T-cell (primary cell): ENCODE measurements at regions not wholly inside any gene's neighbourhood (a gene's known extent, or its start where the extent isn't known, plus 50 kb on each side); places are given as distances from the start of the nearest gene placed in this dataset.

Experiments
- ATAC-seq, 4 experiments: fragments of 200-7000 bp in 3 of 4; fragments of 150-1000 bp in 1 of 4; cut with Tn5 transposase; replicated peaks in 1 of 4; 1 replicate in 3 of 4; 2 replicates in 1 of 4; pipeline ENCODE4 v1.10.0; 2021; ENCODE audit warnings: moderate library complexity in 3 of 4, mild to moderate bottlenecking in 2 of 4, moderate number of reproducible peaks in 1 of 4
- CTCF ChIA-PET, 2 donors: fragments of 300-600 bp; sonication (Branson Sonifier 250); formaldehyde crosslinking; loops; one replicate each; lab custom pipeline; 2022; ENCODE audit warnings: antibody characterized with exemption in 2 of 2; lab: Charles Lee
- POLR2A ChIA-PET, 2 donors: fragments of 300-600 bp; sonication (Branson Sonifier 250); formaldehyde crosslinking; loops; one replicate each; lab custom pipeline; 2022; ENCODE audit warnings: antibody characterized with exemption in 2 of 2; lab: Charles Lee
- DNase-seq, 35 experiments: peaks; one replicate each; pipeline versions ENCODE4 v3.0.0 to v3.0.0-alpha.2; 2013 to 2023
- H3K27ac ChIP-seq: one replicate; pipeline ENCODE4 v1.5.1; 2013; ENCODE audit warnings: low read length
- H3K27me3 ChIP-seq, 2 experiments: replicated peaks in 1 of 2; 1 replicate in 1 of 2; 2 replicates in 1 of 2; pipeline versions ENCODE4 v1.6.1 to v1.7.0; 2013; ENCODE audit warnings: low read length in 1 of 2, mixed read lengths in 1 of 2; ENCODE audit not compliant: control insufficient read depth in 2 of 2, insufficient read depth in 2 of 2; ENCODE audit errors: extremely low read depth in 1 of 2
- H3K36me3 ChIP-seq, 2 donors: 1 replicate in 1 of 2; 2 replicates in 1 of 2; pipeline versions ENCODE4 v1.6.1 to v1.7.0; 2013; ENCODE audit warnings: low read length in 1 of 2; ENCODE audit not compliant: control insufficient read depth in 2 of 2, insufficient read depth in 1 of 2; ENCODE audit errors: extremely low read depth in 1 of 2
- H3K4me1 ChIP-seq, 2 experiments: 1 replicate in 1 of 2; 2 replicates in 1 of 2; pipeline versions ENCODE4 v1.6.1 to v1.7.0; 2013; ENCODE audit warnings: low read length in 2 of 2, mixed read lengths in 1 of 2; ENCODE audit not compliant: insufficient read depth in 2 of 2, control insufficient read depth in 1 of 2; ENCODE audit errors: extremely low read depth in 1 of 2
- H3K4me3 ChIP-seq, 2 donors: 1 replicate in 1 of 2; 2 replicates in 1 of 2; pipeline versions ENCODE4 v1.5.1 to v1.7.0; 2013; ENCODE audit warnings: mild to moderate bottlenecking in 2 of 2, low read length in 1 of 2, moderate library complexity in 1 of 2; ENCODE audit not compliant: control insufficient read depth in 1 of 2; ENCODE audit errors: extremely low read depth in 1 of 2
- H3K9me3 ChIP-seq: 2 replicates; pipeline ENCODE4 v1.7.0; 2013
- H3K27ac Mint-ChIP-seq, 2 donors: one replicate each; pipeline ENCODE4 v1.8.0; 2020 to 2021; ENCODE audit warnings: mild to moderate bottlenecking in 2 of 2, mixed read lengths in 2 of 2
- H3K27me3 Mint-ChIP-seq, 2 donors: one replicate each; pipeline ENCODE4 v1.8.0; 2021 to 2022; ENCODE audit warnings: mixed read lengths in 2 of 2
- H3K36me3 Mint-ChIP-seq: one replicate; pipeline ENCODE4 v1.8.0; 2021; ENCODE audit warnings: mixed read lengths
- H3K4me1 Mint-ChIP-seq, 3 donors: one replicate each; pipeline ENCODE4 v1.8.0; 2020 to 2022; ENCODE audit warnings: mixed read lengths in 3 of 3, mild to moderate bottlenecking in 1 of 3
- H3K4me3 Mint-ChIP-seq, 3 donors: one replicate each; pipeline ENCODE4 v1.8.0; 2020 to 2022; ENCODE audit warnings: mild to moderate bottlenecking in 3 of 3, mixed read lengths in 3 of 3, moderate library complexity in 3 of 3
- H3K9me3 Mint-ChIP-seq, 3 donors: one replicate each; pipeline ENCODE4 v1.8.0; 2020 to 2022; ENCODE audit warnings: mixed read lengths in 3 of 3
- WGBS: methylation state at CpG from one replicate; pipeline ENCODE4 v1.1.5; 2013; ENCODE audit warnings: missing lambda C conversion rate; ENCODE audit not compliant: insufficient coverage; 5-methylcytosine and 5-hydroxymethylcytosine counted together

DNA sequence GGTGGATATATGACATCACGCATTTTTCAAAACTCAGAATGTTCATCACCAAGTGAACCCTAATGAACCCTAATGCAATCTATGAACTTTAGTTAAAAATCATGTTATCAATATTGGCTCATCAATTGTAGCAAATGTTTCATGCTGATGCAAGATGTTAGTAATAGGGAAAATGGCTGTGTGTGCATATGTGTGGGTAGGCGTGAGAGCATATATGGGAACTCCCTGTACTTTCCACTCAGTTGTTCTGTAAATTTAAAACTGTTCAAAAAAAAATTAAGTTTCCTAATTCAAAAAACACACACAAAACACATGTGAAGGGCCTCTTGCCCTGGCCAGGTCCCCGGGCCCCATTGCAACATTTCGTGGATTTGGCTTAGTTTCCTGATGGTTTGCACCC, 89.7 kb upstream of the PROK2 start:
- Histone ChIP-seq H3K9me3 (no peaks in the 10 kb centered on the region), H3K36me3 (no peaks in the 10 kb centered on the region), H3K27ac (no peak overlapping the region), H3K27me3 (no peaks in the 10 kb centered on the region), H3K4me3 (no peak overlapping the region), H3K4me1 (peaks cover 0 to 3% of the 10 kb centered on the region in 2 experiments)
- DNase-seq (no peak), ATAC-seq (no peak)
- Mint-ChIP-seq H3K9me3 (no peaks in the 10 kb centered on the region), H3K4me3 (no peak overlapping the region), H3K4me1 (peaks cover 13 to 18% (median 17%) of the 10 kb centered on the region in 3 donors), H3K27ac (no peak overlapping the region), H3K27me3 (peaks cover 4 to 7% of the 10 kb centered on the region in 2 donors), H3K36me3 (no peaks in the 10 kb centered on the region)
- WGBS, result 73% methylated on average over 2 of the region's 4 CpGs
- POLR2A ChIA-PET, result no interaction called here
- CTCF ChIA-PET, result interaction anchor here (0.6 to 6.5 kb wide), 15 partner anchors 11 to 952 kb away, joined by 3 to 59 read pairs (median 6); no protein-coding TSS in a partner anchor

- Mint-ChIP-seq H3K36me3 (no peaks in the 10 kb centered on the region), H3K27me3 (peaks cover 0 to 7% of the 10 kb centered on the region in 2 donors), H3K27ac (peak overlapping the region in 1 of 2 donors; percentile 22), H3K4me1 (peaks cover 13 to 18% (median 17%) of the 10 kb centered on the region in 3 donors), H3K9me3 (no peaks in the 10 kb centered on the region), H3K4me3 (peak overlapping the region in 1 of 3 donors; percentile 25)
- no peak for DNase-seq
- Histone ChIP-seq H3K9me3 (no peaks in the 10 kb centered on the region), H3K4me3 (no peak overlapping the region), H3K27ac (no peak overlapping the region), H3K36me3 (no peaks in the 10 kb centered on the region), H3K4me1 (peaks cover 0 to 3% of the 10 kb centered on the region in 2 experiments), H3K27me3 (no peaks in the 10 kb centered on the region)
- ChIA-PET CTCF (interaction anchor here (0.6 to 6.5 kb wide), 6 partner anchors 9 to 978 kb away, joined by 3 to 59 read pairs (median 12); no protein-coding TSS in a partner anchor), POLR2A (no interaction called here)
- no peak for ATAC-seq
- WGBS, result 37% methylated on average over 6 of the region's 10 CpGs
Measured at GRCh38 chr3:71873093-71873611, 88.2 kb upstream of the PROK2 start.

DNA sequence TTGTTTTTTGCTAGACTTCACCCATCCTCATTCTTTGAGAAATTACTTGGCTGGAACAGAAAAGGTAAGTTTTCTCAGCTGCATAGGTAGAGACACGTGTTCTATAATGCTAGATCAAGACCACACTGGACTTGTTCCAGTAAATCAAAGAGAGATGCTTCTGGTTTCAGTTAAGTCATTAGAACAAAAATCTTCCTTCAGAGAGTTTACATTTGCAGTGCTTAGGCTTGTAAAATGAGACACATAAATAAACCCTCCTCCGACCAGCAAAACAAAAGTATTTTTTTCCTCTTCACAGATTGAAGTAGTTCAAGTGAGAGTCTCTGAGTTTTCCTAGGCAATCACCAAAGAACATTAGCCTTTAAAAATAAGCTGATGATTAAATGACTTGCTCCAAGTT, 87.3 kb upstream of the PROK2 start:
- peaks cover 13 to 18% (median 17%) of the 10 kb centered on the region in 3 donors for H3K4me1 Mint-ChIP-seq
- POLR2A ChIA-PET, result interaction anchor here in 1 of 2 donors (0.6 kb wide), 1 partner anchor 33 kb away, joined by 3 read pairs; no protein-coding TSS in a partner anchor
- peak overlapping the region; percentile 12 to 81 for H3K27ac Mint-ChIP-seq
- peaks cover 0 to 8% of the 10 kb centered on the region in 2 donors for H3K27me3 Mint-ChIP-seq
- H3K36me3 Mint-ChIP-seq, result no peaks in the 10 kb centered on the region
- ATAC-seq (no peak), DNase-seq (no peak)
- peaks cover 0 to 3% of the 10 kb centered on the region in 2 experiments for H3K4me1 ChIP-seq
- CTCF ChIA-PET, result interaction anchor here (0.7 to 6.5 kb wide), 5 partner anchors 10 to 979 kb away, joined by 3 to 59 read pairs (median 4); no protein-coding TSS in a partner anchor
- peak overlapping the region; percentile 13 to 25 (median 21) for H3K4me3 Mint-ChIP-seq
- 33% methylated on average over 1 of the region's 2 CpGs for WGBS
- no peaks in the 10 kb centered on the region for H3K9me3 ChIP-seq
- H3K4me3 ChIP-seq, result no peak overlapping the region
- H3K36me3 ChIP-seq, result no peaks in the 10 kb centered on the region
- no peak overlapping the region for H3K27ac ChIP-seq
- H3K9me3 Mint-ChIP-seq, result peaks cover 0 to 2% (median 0%) of the 10 kb centered on the region in 3 donors
- H3K27me3 ChIP-seq, result no peaks in the 10 kb centered on the region

DNA sequence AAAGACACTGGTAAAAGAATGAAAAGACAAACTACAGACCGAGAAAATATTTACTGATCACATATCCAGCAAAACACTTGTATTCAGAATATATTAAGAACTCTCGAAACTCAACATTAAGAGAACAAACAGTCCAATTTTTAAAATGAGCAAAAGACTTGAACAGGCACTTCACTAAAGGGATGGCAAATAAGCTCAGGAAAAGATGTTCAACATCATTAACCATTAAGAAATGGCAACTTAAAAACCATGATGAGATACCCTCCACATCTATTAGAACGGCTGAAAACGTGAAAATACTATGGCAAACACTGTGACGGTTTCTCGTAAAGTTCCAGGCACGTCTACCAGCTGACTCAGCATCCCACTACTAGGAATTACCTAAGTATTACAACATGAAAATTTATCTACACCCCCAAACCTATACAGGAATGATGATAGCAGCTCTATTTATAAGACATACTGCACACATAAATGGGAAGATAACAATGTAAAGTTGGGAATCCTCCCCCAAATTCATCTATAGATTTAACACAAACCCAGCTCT, 86.1 kb upstream of the PROK2 start:
- no peak for ATAC-seq
- Histone ChIP-seq H3K27me3 (no peaks in the 10 kb centered on the region), H3K4me1 (peaks cover 0 to 3% of the 10 kb centered on the region in 2 experiments), H3K36me3 (no peaks in the 10 kb centered on the region), H3K4me3 (no peak overlapping the region), H3K27ac (no peak overlapping the region), H3K9me3 (no peaks in the 10 kb centered on the region)
- H3K27ac Mint-ChIP-seq, result no peak overlapping the region
- no peaks in the 10 kb centered on the region for H3K36me3 Mint-ChIP-seq
- H3K27me3 Mint-ChIP-seq, result peaks cover 3 to 8% of the 10 kb centered on the region in 2 donors
- ChIA-PET POLR2A (no interaction called here), CTCF (interaction anchor here (0.6 to 1.4 kb wide), 3 partner anchors 160 to 951 kb away, joined by 3 to 4 read pairs (median 3); no protein-coding TSS in a partner anchor)
- DNase-seq, result no peak
- peaks cover 13 to 18% (median 17%) of the 10 kb centered on the region in 3 donors for H3K4me1 Mint-ChIP-seq
- WGBS, result 98% methylated on average over 4 of the region's 7 CpGs
- peaks cover 0 to 2% (median 0%) of the 10 kb centered on the region in 3 donors for H3K9me3 Mint-ChIP-seq
- H3K4me3 Mint-ChIP-seq, result no peak overlapping the region

- no peak overlapping the region for H3K4me3 ChIP-seq
- POLR2A ChIA-PET, result no interaction called here
- H3K36me3 ChIP-seq, result no peaks in the 10 kb centered on the region
- Mint-ChIP-seq H3K4me3 (no peak overlapping the region), H3K4me1 (peaks cover 8 to 13% (median 12%) of the 10 kb centered on the region in 3 donors), H3K27ac (no peak overlapping the region), H3K27me3 (peaks cover 3 to 14% of the 10 kb centered on the region in 2 donors), H3K36me3 (no peaks in the 10 kb centered on the region), H3K9me3 (peaks cover 0 to 2% (median 0%) of the 10 kb centered on the region in 3 donors)
- ATAC-seq (no peak), DNase-seq (no peak)
- peaks cover 0 to 5% of the 10 kb centered on the region in 2 experiments for H3K27me3 ChIP-seq
- CTCF ChIA-PET, result no interaction called here
- no peak overlapping the region for H3K27ac ChIP-seq
- WGBS, result no CpG with 5 or more reads among the region's 3 CpGs
- H3K9me3 ChIP-seq, result no peaks in the 10 kb centered on the region
- no peaks in the 10 kb centered on the region for H3K4me1 ChIP-seq
Measured at GRCh38 chr3:71868876-71869275, 83.9 kb upstream of the PROK2 start.

GRCh38 chr3:71865727-71866126, 80.8 kb upstream of the PROK2 start:
- ChIA-PET POLR2A (interaction anchor here in 1 of 2 donors (0.5 kb wide), 1 partner anchor 1217 kb away, joined by 3 read pairs; no protein-coding TSS in a partner anchor), CTCF (no interaction called here)
- Mint-ChIP-seq H3K9me3 (peaks cover 0 to 2% (median 0%) of the 10 kb centered on the region in 3 donors), H3K27ac (no peak overlapping the region), H3K27me3 (peaks cover 18 to 39% of the 10 kb centered on the region in 2 donors), H3K4me3 (no peak overlapping the region), H3K36me3 (no peaks in the 10 kb centered on the region), H3K4me1 (no peaks in the 10 kb centered on the region)
- H3K4me1 ChIP-seq, result no peaks in the 10 kb centered on the region
- no peaks in the 10 kb centered on the region for H3K9me3 ChIP-seq
- no peak overlapping the region for H3K27ac ChIP-seq
- no peak overlapping the region for H3K4me3 ChIP-seq
- ATAC-seq (no peak), DNase-seq (no peak)
- no CpG with 5 or more reads among the region's 2 CpGs for WGBS
- H3K36me3 ChIP-seq, result no peaks in the 10 kb centered on the region
- H3K27me3 ChIP-seq, result peaks cover 0 to 8% of the 10 kb centered on the region in 2 experiments
